ENCODE measurements at regions not wholly inside any gene's neighbourhood (a gene's known extent, or its start where the extent isn't known, plus 50 kb on each side); places are given as distances from the start of the nearest gene placed in this dataset.

DNA sequence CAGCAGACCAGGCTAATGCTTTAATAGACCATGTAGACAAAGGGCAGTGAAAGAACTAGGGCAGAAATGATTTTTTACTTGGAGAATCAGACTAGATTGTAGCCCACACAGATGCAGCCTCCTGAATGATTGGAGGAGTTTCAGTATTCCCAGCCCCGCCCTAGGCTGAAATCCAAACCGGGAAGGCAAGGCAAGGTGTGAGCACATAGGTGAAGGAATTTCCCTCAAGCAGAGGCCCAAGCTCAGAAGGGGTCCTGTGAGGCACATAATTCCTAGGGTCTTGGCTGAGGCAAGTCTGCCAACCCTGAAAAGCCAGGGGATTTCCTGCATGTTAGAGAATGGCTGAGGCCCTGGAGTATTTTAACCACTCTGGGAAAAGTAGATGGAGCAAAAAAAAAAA, 56.4 kb upstream of the PAK3 start:
- TF ChIP-seq, protein P1, sequence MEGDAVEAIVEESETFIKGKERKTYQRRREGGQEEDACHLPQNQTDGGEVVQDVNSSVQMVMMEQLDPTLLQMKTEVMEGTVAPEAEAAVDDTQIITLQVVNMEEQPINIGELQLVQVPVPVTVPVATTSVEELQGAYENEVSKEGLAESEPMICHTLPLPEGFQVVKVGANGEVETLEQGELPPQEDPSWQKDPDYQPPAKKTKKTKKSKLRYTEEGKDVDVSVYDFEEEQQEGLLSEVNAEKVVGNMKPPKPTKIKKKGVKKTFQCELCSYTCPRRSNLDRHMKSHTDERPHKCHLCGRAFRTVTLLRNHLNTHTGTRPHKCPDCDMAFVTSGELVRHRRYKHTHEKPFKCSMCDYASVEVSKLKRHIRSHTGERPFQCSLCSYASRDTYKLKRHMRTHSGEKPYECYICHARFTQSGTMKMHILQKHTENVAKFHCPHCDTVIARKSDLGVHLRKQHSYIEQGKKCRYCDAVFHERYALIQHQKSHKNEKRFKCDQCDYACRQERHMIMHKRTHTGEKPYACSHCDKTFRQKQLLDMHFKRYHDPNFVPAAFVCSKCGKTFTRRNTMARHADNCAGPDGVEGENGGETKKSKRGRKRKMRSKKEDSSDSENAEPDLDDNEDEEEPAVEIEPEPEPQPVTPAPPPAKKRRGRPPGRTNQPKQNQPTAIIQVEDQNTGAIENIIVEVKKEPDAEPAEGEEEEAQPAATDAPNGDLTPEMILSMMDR (conservative IDR thresholded peaks at IDR 0.05), result no peak
- no peak for TF ChIP-seq EZH2 (IDR thresholded peaks at IDR 0.05; ENCODE audit: low read depth)

All from PC-9 (cell line).